ENCODE measurements at regions not wholly inside any gene's neighbourhood (a gene's known extent, or its start where the extent isn't known, plus 50 kb on each side); places are given as distances from the start of the nearest gene placed in this dataset.

GRCh38 chr9:12625844-12626243, 67.3 kb upstream of the TYRP1 start:
- DNase-seq (ENCODE audit: low spot score) (no peak), FAIRE-seq (no peak)

- FAIRE-seq = no peak
Measured at GRCh38 chr9:12627096-12627495, 66.1 kb upstream of the TYRP1 start.

GRCh38 chr9:12628546-12628945, 64.6 kb upstream of the TYRP1 start:
- DNase-seq (ENCODE audit: low spot score) = no peak
- no peak for FAIRE-seq

More at GRCh38 chr9:12627096-12627495, 66.1 kb upstream of the TYRP1 start:
- no peak for DNase-seq (ENCODE audit: low spot score)

GRCh38 chr9:12629067-12629466, 64.1 kb upstream of the TYRP1 start:
- no peak for DNase-seq (ENCODE audit: low spot score)
- FAIRE-seq = no peak

GRCh38 chr9:12631866-12632265, 61.3 kb upstream of the TYRP1 start:
- no peak for FAIRE-seq
- no peak for DNase-seq (ENCODE audit: low spot score)

- FAIRE-seq (no peak), DNase-seq (ENCODE audit: low spot score) (no peak)
Measured at GRCh38 chr9:12633016-12633765, 60.0 kb upstream of the TYRP1 start.

GRCh38 chr9:12640016-12640587, 53.1 kb upstream of the TYRP1 start:
- FAIRE-seq = no peak
- DNase-seq (ENCODE audit: low spot score) = peak; percentile 2

GRCh38 chr9:12640866-12641636, 52.1 kb upstream of the TYRP1 start:
- FAIRE-seq = no peak
- no peak for DNase-seq (ENCODE audit: low spot score)
